Upper lobe of left lung (tissue), 4 donors: ENCODE measurements at regions not wholly inside any gene's neighbourhood (a gene's known extent, or its start where the extent isn't known, plus 50 kb on each side); places are given as distances from the start of the nearest gene placed in this dataset.

Experiments
- EP300 ChIP-seq, 4 donors: sonication (generic); formaldehyde crosslinking; IDR thresholded peaks; one replicate each; pipeline ENCODE4 v1.5.1; 2017; ENCODE audit warnings: antibody characterized with exemption in 4 of 4, control low read depth in 2 of 4
- POLR2AphosphoS5 ChIP-seq, 2 donors: sonication (generic); formaldehyde crosslinking; IDR thresholded peaks; one replicate each; pipeline ENCODE4 v1.5.1; 2017; ENCODE audit warnings: antibody characterized with exemption in 2 of 2
- TF ChIP-seq, protein P1 (sequence below), 6 experiments: fragments of 450-650 bp in 4 of 6; fragments of 200-600 bp in 2 of 6; sonication (generic) in 2 of 6; IDR thresholded peaks; one replicate each; pipeline ENCODE4 v1.5.1; 2016 to 2019; ENCODE audit warnings: antibody characterized with exemption in 6 of 6

DNA sequence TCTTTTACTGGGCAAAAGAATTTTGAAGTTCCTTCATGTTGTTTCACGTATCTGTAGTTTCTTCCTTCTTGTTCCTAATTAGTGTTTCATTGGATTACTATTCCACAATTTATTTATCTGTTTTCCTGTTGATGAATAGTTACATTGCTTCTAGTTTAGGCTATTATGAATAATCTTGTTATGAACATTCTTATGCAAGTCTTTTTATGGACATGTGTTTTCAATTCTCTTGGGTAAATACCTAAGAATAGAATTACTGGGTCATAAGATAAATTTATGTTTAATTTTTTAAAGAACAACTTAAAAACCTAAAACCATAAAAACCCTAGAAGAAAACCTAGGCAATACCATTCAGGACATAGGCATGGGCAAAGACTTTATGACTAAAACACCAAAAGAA, 70.9 kb upstream of the RXFP1 start:
- TF ChIP-seq, protein P1, sequence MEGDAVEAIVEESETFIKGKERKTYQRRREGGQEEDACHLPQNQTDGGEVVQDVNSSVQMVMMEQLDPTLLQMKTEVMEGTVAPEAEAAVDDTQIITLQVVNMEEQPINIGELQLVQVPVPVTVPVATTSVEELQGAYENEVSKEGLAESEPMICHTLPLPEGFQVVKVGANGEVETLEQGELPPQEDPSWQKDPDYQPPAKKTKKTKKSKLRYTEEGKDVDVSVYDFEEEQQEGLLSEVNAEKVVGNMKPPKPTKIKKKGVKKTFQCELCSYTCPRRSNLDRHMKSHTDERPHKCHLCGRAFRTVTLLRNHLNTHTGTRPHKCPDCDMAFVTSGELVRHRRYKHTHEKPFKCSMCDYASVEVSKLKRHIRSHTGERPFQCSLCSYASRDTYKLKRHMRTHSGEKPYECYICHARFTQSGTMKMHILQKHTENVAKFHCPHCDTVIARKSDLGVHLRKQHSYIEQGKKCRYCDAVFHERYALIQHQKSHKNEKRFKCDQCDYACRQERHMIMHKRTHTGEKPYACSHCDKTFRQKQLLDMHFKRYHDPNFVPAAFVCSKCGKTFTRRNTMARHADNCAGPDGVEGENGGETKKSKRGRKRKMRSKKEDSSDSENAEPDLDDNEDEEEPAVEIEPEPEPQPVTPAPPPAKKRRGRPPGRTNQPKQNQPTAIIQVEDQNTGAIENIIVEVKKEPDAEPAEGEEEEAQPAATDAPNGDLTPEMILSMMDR (IDR thresholded peaks at IDR 0.05), result no peak
- TF ChIP-seq POLR2AphosphoS5 (IDR thresholded peaks at IDR 0.05) (no peak), EP300 (IDR thresholded peaks at IDR 0.05) (no peak)
